ENCODE measurements at regions not wholly inside any gene's neighbourhood (a gene's known extent, or its start where the extent isn't known, plus 50 kb on each side); places are given as distances from the start of the nearest gene placed in this dataset.

DNA sequence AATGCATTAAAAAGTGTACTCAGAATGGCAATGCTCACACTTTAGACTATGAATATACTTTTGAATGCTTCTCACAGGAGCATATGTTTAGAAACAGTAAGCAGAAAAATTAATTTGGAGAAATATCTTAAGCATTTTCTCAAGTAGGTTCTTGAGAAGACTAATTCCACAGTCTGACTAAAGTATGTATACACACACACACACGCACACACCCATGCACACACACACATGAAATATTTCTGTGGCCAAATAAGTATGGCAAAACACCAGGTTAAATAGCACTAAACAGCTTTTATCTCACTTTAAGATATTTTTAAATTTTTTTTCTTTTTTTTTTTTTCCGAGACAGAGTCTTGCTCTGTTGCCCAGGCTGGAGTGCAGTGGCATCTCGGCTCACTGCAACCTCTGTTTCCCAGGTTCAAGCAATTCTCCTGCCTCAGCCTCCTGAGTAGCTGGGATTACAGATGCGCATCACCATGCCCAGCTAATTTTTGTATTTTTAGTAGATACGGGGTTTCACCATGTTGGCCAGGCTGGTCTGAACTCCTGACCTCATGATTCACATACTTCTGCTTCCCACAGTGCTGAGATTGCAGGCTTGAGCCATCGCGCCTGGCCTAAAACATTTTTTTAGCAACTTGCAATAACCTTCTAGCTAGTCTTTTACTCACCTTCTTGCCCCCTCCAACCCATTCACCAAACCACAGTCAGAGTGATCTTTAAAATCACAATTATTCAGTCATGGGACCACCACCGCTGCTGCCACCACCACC is 67.5 kb upstream of the SCG2 start:
- no peak for DNase-seq (ENCODE audit: extremely low spot score, unreplicated experiment)

DNA sequence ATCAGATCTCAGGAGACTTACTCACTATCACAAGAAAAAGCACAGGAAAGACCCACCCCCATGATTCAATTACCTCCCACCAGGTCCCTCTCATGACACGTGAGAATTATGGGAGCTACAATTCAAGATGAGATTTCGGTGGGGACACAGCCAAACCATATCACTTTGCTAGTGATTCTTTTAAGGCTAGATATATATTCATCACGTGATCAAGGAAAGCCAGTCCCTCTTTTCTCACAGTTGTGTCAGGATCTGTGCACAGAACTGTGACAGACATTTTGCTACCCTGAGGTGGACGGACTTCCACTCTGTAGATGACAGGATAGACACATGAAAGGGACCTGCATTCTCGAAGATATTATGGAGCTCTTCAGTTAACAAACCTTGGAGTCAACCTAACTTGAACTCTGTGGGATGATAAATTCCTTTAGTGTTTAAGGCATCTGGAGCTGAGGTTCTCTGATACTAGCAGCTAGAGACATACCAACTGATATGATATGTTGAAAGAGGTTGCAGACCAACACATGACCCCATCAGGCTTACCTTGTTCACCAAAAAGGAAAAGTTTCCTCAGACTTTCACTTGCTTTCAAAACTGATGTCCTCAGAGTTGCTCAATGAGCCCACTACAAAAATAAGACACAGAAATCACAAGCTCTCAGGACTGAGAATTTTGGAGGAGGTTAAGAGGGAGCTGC is 66.3 kb upstream of the SCG2 start:
- Mint-ChIP-seq H3K9me3 (ENCODE audit: unreplicated experiment) (no peaks in the 10 kb centered on the region), H3K36me3 (ENCODE audit: unreplicated experiment) (peaks cover 3% of the 10 kb centered on the region), H3K27me3 (ENCODE audit: unreplicated experiment) (peaks cover 3% of the 10 kb centered on the region), H3K27ac (ENCODE audit: unreplicated experiment) (no peak overlapping the region), H3K4me3 (ENCODE audit: unreplicated experiment) (no peak overlapping the region), H3K4me1 (ENCODE audit: unreplicated experiment) (no peaks in the 10 kb centered on the region)
- no peak for DNase-seq (ENCODE audit: extremely low spot score, unreplicated experiment)
- TF ChIP-seq, protein P1, sequence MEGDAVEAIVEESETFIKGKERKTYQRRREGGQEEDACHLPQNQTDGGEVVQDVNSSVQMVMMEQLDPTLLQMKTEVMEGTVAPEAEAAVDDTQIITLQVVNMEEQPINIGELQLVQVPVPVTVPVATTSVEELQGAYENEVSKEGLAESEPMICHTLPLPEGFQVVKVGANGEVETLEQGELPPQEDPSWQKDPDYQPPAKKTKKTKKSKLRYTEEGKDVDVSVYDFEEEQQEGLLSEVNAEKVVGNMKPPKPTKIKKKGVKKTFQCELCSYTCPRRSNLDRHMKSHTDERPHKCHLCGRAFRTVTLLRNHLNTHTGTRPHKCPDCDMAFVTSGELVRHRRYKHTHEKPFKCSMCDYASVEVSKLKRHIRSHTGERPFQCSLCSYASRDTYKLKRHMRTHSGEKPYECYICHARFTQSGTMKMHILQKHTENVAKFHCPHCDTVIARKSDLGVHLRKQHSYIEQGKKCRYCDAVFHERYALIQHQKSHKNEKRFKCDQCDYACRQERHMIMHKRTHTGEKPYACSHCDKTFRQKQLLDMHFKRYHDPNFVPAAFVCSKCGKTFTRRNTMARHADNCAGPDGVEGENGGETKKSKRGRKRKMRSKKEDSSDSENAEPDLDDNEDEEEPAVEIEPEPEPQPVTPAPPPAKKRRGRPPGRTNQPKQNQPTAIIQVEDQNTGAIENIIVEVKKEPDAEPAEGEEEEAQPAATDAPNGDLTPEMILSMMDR (IDR thresholded peaks at IDR 0.05): no peak

More for the DNA sequence above, 67.5 kb upstream of the SCG2 start:
- Mint-ChIP-seq H3K4me1 (ENCODE audit: unreplicated experiment) (no peaks in the 10 kb centered on the region), H3K27me3 (ENCODE audit: unreplicated experiment) (peaks cover 3% of the 10 kb centered on the region), H3K36me3 (ENCODE audit: unreplicated experiment) (peaks cover 3% of the 10 kb centered on the region), H3K27ac (ENCODE audit: unreplicated experiment) (no peak overlapping the region), H3K9me3 (ENCODE audit: unreplicated experiment) (no peaks in the 10 kb centered on the region), H3K4me3 (ENCODE audit: unreplicated experiment) (no peak overlapping the region)
- TF ChIP-seq, protein P1 (IDR thresholded peaks at IDR 0.05): no peak

DNA sequence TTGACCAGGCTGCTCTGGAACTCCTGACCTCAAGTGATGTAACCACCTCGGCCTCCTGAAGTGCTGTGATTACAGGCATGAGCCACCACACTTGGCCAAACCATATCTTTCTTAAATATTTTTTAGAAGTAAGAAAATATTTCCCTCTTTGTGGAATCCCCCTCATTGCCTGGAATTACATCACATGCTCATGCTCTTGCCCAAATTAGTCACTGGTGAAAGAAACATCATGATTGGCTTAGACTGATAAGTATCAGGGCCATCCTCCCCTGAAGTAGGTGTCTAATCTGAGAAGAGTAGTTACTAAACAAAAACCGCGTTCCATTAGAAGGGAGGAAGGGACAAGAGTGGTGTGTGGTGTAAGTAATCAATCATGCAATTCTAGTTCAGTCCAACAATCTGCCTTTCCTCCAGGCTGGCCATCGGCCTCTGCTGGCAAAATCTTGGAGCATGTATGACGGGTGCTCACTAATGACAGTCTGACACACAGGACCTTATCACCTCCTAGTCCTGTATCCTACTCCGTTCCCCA is 52.3 kb upstream of the SCG2 start:
- H3K9me3 Mint-ChIP-seq (ENCODE audit: unreplicated experiment): peaks cover 14% of the 10 kb centered on the region
- no peaks in the 10 kb centered on the region for H3K27me3 Mint-ChIP-seq (ENCODE audit: unreplicated experiment)
- TF ChIP-seq, protein P1 (IDR thresholded peaks at IDR 0.05): no peak
- no peaks in the 10 kb centered on the region for H3K36me3 Mint-ChIP-seq (ENCODE audit: unreplicated experiment)
- no peak overlapping the region for H3K27ac Mint-ChIP-seq (ENCODE audit: unreplicated experiment)
- peaks cover 8% of the 10 kb centered on the region for H3K4me1 Mint-ChIP-seq (ENCODE audit: unreplicated experiment)
- no peak for DNase-seq (ENCODE audit: extremely low spot score, unreplicated experiment)
- H3K4me3 Mint-ChIP-seq (ENCODE audit: unreplicated experiment): no peak overlapping the region

DNA sequence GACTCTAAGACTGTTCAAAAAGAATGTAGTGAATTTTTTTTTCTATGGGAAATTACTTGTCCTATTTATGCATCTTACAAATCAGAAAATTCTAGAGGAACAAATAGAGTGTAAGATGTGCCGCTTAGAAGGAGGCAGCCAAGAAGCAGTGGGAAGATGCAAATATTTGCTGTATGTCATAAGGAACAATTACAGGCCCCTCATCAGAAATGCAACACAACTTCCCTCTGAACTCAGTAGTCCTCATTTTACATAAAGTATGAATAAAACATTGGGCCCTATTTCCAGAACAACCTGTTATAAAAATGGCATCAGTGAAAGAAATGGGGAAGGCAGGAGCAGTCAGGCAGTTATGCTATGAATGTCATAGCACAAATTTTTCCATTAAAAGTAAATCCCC is 50.7 kb upstream of the SCG2 start:
- TF ChIP-seq, protein P1 (IDR thresholded peaks at IDR 0.05): no peak
- Mint-ChIP-seq H3K4me1 (ENCODE audit: unreplicated experiment) (peaks cover 16% of the 10 kb centered on the region), H3K27me3 (ENCODE audit: unreplicated experiment) (no peaks in the 10 kb centered on the region)

DNA sequence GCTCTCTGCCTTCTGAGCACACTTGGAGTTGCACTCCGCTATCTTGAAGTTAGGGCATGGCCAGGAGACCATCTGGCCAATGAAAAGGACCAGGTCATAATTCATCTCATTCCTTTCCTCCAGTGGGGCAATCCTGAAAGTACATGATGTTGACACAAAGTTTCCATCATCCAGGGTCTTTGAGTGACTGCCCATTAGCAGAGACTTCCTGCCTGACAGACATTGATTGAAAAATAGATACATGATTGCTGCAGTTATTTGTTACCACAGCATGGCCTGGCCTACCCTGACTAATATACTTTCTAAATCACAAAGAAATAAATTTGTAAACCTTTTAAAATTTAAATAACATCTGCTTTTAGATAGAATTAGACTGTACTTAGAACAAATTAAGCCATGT is 50.0 kb upstream of the SCG2 start:
- TF ChIP-seq, protein P1 (IDR thresholded peaks at IDR 0.05): no peak
- H3K9me3 Mint-ChIP-seq (ENCODE audit: unreplicated experiment): peaks cover 4% of the 10 kb centered on the region
- no peak overlapping the region for H3K27ac Mint-ChIP-seq (ENCODE audit: unreplicated experiment)
- DNase-seq (ENCODE audit: extremely low spot score, unreplicated experiment): no peak
- no peaks in the 10 kb centered on the region for H3K27me3 Mint-ChIP-seq (ENCODE audit: unreplicated experiment)
- H3K4me1 Mint-ChIP-seq (ENCODE audit: unreplicated experiment): peaks cover 24% of the 10 kb centered on the region
- no peak overlapping the region for H3K4me3 Mint-ChIP-seq (ENCODE audit: unreplicated experiment)
- H3K36me3 Mint-ChIP-seq (ENCODE audit: unreplicated experiment): no peaks in the 10 kb centered on the region

More for the DNA sequence above, 50.7 kb upstream of the SCG2 start:
- Mint-ChIP-seq H3K4me3 (ENCODE audit: unreplicated experiment) (no peak overlapping the region), H3K9me3 (ENCODE audit: unreplicated experiment) (peaks cover 4% of the 10 kb centered on the region), H3K27ac (ENCODE audit: unreplicated experiment) (no peak overlapping the region), H3K36me3 (ENCODE audit: unreplicated experiment) (no peaks in the 10 kb centered on the region)
- DNase-seq (ENCODE audit: extremely low spot score, unreplicated experiment): no peak

Measured in osteocyte (in vitro differentiated cells).